CD4-positive, alpha-beta memory T cell (primary cell): ENCODE measurements at regions not wholly inside any gene's neighbourhood (a gene's known extent, or its start where the extent isn't known, plus 50 kb on each side); places are given as distances from the start of the nearest gene placed in this dataset.

Source experiments
- CTCF ChIA-PET: fragments of 350-600 bp; sonication (Branson Sonifier 250); formaldehyde crosslinking; loops from one replicate; lab custom pipeline; 2021; ENCODE audit warnings: inconsistent platforms; ENCODE audit not compliant: partially characterized antibody; lab: Charles Lee
- POLR2A ChIA-PET: fragments of 350-600 bp; sonication (Branson Sonifier 250); formaldehyde crosslinking; loops from one replicate; lab custom pipeline; 2021; ENCODE audit not compliant: partially characterized antibody; lab: Charles Lee
- DNase-seq, 5 donors: peaks; one replicate each; pipeline versions ENCODE4 v3.0.0 to v3.0.0-alpha.2; 2020 to 2022; ENCODE audit warnings: mixed read lengths in 1 of 5
- H3K27ac ChIP-seq: one replicate; pipeline ENCODE4 v1.7.0; 2013; ENCODE audit warnings: low read depth, low read length
- H3K27me3 ChIP-seq: 2 replicates; pipeline ENCODE4 v1.7.0; 2013; ENCODE audit warnings: mild to moderate bottlenecking, low read length, moderate library complexity; ENCODE audit not compliant: insufficient read depth
- H3K36me3 ChIP-seq: 2 replicates; pipeline ENCODE4 v1.7.0; 2013; ENCODE audit warnings: mild to moderate bottlenecking, low read length, moderate library complexity; ENCODE audit not compliant: insufficient read depth
- H3K4me1 ChIP-seq: 2 replicates; pipeline ENCODE4 v1.7.0; 2013; ENCODE audit warnings: mild to moderate bottlenecking, low read length, moderate library complexity; ENCODE audit not compliant: insufficient read depth
- H3K4me3 ChIP-seq, 2 donors: one replicate each; pipeline ENCODE4 v1.7.0; 2013; ENCODE audit warnings: low read length in 2 of 2, mild to moderate bottlenecking in 1 of 2
- H3K9me3 ChIP-seq, 2 donors: one replicate each; pipeline ENCODE4 v1.7.0; 2013; ENCODE audit warnings: low read length in 2 of 2, control low read depth in 1 of 2; ENCODE audit not compliant: control insufficient read depth in 1 of 2
- H3K27ac Mint-ChIP-seq, 7 donors: one replicate each; pipeline ENCODE4 v1.8.0; 2020 to 2021; ENCODE audit warnings: mixed read lengths in 7 of 7, mild to moderate bottlenecking in 6 of 7, inconsistent platforms in 3 of 7, moderate library complexity in 3 of 7
- H3K27me3 Mint-ChIP-seq, 2 donors: one replicate each; pipeline ENCODE4 v1.8.0; 2020 to 2021; ENCODE audit warnings: mixed read lengths in 2 of 2
- H3K36me3 Mint-ChIP-seq, 2 donors: one replicate each; pipeline ENCODE4 v1.8.0; 2020 to 2021; ENCODE audit warnings: mixed read lengths in 2 of 2, inconsistent platforms in 1 of 2, mild to moderate bottlenecking in 1 of 2
- H3K4me1 Mint-ChIP-seq, 4 donors: one replicate each; pipeline ENCODE4 v1.8.0; 2020 to 2021; ENCODE audit warnings: mixed read lengths in 4 of 4, mild to moderate bottlenecking in 1 of 4
- H3K4me3 Mint-ChIP-seq, 8 donors: one replicate each; pipeline ENCODE4 v1.8.0; 2020 to 2021; ENCODE audit warnings: mixed read lengths in 8 of 8, mild to moderate bottlenecking in 7 of 8, moderate library complexity in 6 of 8, inconsistent platforms in 3 of 8
- H3K9me3 Mint-ChIP-seq, 8 donors: one replicate each; pipeline ENCODE4 v1.8.0; 2020 to 2021; ENCODE audit warnings: mixed read lengths in 8 of 8, mild to moderate bottlenecking in 5 of 8, inconsistent platforms in 3 of 8, moderate library complexity in 1 of 8
- intact Hi-C: fragments of 100-400 bp; cut with micrococcal nuclease; formaldehyde crosslinking; loops from one replicate; pipeline ENCODE4 v1.15.1; 2023

DNA sequence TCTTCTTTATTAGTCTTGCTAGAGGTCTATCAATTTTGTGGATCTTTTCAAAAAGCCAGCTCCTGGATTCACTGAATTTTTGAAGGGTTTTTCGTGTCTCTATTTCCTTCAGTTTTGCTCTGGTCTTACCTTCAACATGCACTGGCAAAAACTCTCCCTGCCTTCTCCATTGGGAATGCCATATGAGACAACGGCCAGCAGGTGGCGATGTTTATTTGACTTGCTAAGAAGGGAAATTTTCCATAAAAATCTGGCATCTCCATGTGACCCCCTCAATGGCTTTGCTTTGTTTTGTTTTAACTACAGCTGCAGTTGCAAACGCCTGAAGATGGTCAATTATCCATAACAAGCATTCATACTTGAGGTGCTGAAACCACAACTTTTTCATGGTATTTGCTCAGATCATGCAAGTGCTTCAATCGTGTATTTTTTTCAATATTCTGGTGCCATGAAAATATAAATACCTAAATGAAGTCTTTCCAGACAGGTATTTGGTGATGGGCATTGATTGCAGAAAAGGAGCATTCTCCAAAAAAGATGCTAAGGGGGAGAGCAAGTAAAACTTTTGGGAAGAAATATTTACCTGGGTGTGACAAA, 449.4 kb downstream of the CDY2B start:
- DNase-seq = no peak
- ChIA-PET POLR2A (no interaction called here), CTCF (no interaction called here)
- Mint-ChIP-seq H3K4me3 (no peak overlapping the region), H3K27me3 (peaks cover 0 to 2% of the 10 kb centered on the region in 2 donors), H3K27ac (no peak overlapping the region), H3K9me3 (no peaks in the 10 kb centered on the region), H3K36me3 (no peaks in the 10 kb centered on the region), H3K4me1 (no peaks in the 10 kb centered on the region)
- no peaks in the 10 kb centered on the region for H3K9me3 ChIP-seq
- H3K4me1 ChIP-seq = no peaks in the 10 kb centered on the region
- no peak overlapping the region for H3K4me3 ChIP-seq
- H3K36me3 ChIP-seq = no peaks in the 10 kb centered on the region
- H3K27me3 ChIP-seq = no peaks in the 10 kb centered on the region
- H3K27ac ChIP-seq = no peak overlapping the region
- intact Hi-C loops = no loop called here

DNA sequence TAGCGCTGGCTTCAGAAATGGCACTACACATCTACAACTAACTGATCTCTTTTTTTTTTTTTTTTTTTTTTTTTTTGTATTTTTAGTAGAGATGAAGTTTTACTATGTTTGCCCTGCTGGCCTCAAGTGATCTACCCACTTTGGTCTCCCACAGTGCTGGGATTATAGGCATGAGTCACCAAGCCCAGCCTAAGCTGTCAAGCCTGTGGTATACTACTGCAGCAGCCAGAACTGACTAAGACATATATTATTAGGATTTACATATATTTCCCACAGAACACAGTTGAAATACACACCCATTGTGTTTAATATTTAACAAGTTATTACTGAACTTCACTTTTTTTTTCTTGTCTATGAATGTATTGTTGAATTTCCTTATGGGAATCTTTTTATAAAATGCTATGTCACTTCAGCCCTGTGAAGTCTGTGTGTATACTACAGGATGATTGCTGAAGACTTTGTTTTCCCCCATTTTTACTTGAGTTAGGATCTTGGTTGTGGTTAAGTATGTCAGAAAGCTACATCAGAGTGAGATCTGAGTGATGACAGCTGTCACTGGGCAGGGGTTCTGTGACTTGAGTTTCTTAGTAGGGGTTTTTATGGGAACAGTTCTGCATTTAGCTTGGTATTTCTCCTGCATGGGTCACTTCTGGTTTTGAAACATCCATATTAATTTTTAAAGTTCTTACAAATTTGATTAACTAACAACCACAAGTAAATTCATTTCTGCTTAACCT, 481.5 kb downstream of the CDY2B start:
- H3K9me3 ChIP-seq = no peaks in the 10 kb centered on the region
- H3K4me1 ChIP-seq = no peaks in the 10 kb centered on the region
- DNase-seq = no peak
- no peak overlapping the region for H3K27ac ChIP-seq
- Mint-ChIP-seq H3K27ac (no peak overlapping the region), H3K36me3 (no peaks in the 10 kb centered on the region), H3K4me3 (no peak overlapping the region), H3K9me3 (no peaks in the 10 kb centered on the region), H3K27me3 (no peaks in the 10 kb centered on the region), H3K4me1 (no peaks in the 10 kb centered on the region)
- H3K36me3 ChIP-seq = no peaks in the 10 kb centered on the region
- no peak overlapping the region for H3K4me3 ChIP-seq
- intact Hi-C loops = no loop called here
- ChIA-PET POLR2A (no interaction called here), CTCF (no interaction called here)
- no peaks in the 10 kb centered on the region for H3K27me3 ChIP-seq

DNA sequence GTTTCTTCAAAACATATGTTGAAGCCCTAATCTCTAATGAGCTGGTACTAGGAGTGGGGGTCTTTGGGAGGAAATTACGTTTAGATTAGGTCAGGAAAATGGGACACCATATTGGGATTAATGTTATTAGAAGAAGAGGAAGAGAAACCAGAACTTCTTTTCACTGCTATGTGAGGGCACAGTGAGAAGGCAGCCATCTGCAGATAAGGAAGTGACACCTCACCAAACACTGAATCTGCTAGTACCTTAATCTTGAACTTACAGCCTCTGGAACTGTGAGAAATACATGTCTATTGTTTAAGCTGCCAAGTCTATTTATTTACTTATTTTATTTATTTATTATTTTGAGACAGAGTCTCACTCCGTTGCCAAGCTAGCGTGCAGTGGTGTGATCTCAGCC, 482.4 kb downstream of the CDY2B start:
- H3K4me1 ChIP-seq = no peaks in the 10 kb centered on the region
- Mint-ChIP-seq H3K27me3 (no peaks in the 10 kb centered on the region), H3K36me3 (no peaks in the 10 kb centered on the region), H3K4me3 (no peak overlapping the region), H3K4me1 (no peaks in the 10 kb centered on the region), H3K9me3 (no peaks in the 10 kb centered on the region), H3K27ac (no peak overlapping the region)
- no peaks in the 10 kb centered on the region for H3K9me3 ChIP-seq
- no peak overlapping the region for H3K27ac ChIP-seq
- ChIA-PET CTCF (no interaction called here), POLR2A (no interaction called here)
- no peaks in the 10 kb centered on the region for H3K36me3 ChIP-seq
- intact Hi-C loops = no loop called here
- H3K4me3 ChIP-seq = no peak overlapping the region
- DNase-seq = no peak
- H3K27me3 ChIP-seq = no peaks in the 10 kb centered on the region

DNA sequence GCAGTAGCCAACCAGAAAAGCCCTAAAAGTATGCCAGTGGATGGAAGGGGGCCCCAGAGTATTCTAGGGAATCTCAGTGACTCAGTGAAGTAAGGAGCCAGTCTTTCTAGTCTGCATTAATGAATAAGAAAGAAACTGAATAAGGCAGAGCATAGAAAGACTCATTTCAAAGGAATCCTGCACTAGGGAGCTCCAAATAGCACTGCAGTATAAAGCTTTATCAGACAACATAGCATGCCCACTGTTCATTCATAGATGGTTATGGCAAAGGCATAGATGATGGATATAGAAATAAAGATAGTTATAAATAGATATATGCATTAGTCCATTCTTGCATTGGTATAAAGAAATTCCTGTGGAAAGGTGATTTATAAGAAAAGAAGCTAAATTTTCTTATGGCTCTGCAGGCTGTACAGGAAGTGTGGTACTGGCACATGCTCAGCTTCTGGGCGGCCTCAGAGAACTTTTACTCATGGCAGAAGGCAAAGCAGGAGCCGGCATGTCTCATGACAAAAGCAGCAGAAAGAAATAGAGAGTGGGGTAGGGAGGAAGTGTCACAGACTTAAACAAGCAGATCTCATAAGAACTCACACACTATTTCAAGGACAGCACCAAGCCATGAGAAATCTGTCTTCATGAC, 498.5 kb downstream of the CDY2B start:
- POLR2A ChIA-PET = no interaction called here

DNA sequence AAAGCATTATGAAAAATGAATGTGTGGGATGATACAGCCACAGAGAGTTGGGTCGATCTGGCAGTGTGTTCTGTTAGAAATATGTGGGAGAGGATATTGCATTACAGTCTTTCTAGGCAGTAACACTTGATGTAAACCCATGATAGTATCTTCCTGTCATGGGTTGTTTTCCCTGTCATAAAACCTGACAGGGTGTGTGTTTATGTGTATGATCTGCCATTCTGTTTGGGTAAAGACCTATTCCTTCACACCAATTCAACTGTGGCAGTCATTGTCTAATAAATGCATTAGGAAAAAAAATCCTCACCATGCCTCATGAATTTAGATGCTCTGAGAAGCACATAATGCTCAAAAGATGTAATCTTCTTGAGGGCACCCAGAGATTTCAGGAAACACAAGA, 501.7 kb downstream of the CDY2B start:
- H3K27ac ChIP-seq = no peak overlapping the region

More for the DNA sequence above, 498.5 kb downstream of the CDY2B start:
- H3K36me3 ChIP-seq = no peaks in the 10 kb centered on the region
- intact Hi-C loops = no loop called here
- Mint-ChIP-seq H3K27ac (no peak overlapping the region), H3K9me3 (no peaks in the 10 kb centered on the region), H3K27me3 (no peaks in the 10 kb centered on the region), H3K4me3 (no peak overlapping the region), H3K4me1 (no peaks in the 10 kb centered on the region), H3K36me3 (no peaks in the 10 kb centered on the region)
- CTCF ChIA-PET = no interaction called here
- H3K27ac ChIP-seq = no peak overlapping the region
- H3K4me3 ChIP-seq = no peak overlapping the region
- no peaks in the 10 kb centered on the region for H3K27me3 ChIP-seq
- no peaks in the 10 kb centered on the region for H3K9me3 ChIP-seq
- DNase-seq = no peak
- H3K4me1 ChIP-seq = no peaks in the 10 kb centered on the region

DNA sequence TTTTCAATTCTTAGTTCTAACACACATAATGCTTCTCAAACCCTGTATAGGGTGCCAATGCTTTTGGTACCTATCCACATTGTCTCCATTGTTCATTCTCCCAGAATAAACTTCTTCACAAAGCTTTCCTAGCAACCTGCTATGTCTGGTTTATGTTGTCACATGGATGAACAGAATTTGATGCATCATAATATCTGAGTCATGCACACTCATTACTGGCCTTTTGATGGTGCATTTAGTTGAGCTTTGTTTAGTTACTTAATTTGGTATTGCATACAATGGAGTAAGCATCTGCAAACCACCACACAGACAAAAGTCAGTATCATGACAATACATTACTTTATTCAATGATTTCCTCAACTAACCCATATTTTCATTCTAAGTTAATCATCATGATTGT, 511.6 kb downstream of the CDY2B start:
- ChIA-PET CTCF (no interaction called here), POLR2A (no interaction called here)
- no peaks in the 10 kb centered on the region for H3K4me1 ChIP-seq
- H3K4me3 ChIP-seq = no peak overlapping the region
- H3K27ac ChIP-seq = no peak overlapping the region
- Mint-ChIP-seq H3K27me3 (no peaks in the 10 kb centered on the region), H3K4me3 (no peak overlapping the region), H3K4me1 (no peaks in the 10 kb centered on the region), H3K9me3 (no peaks in the 10 kb centered on the region), H3K27ac (no peak overlapping the region), H3K36me3 (no peaks in the 10 kb centered on the region)
- intact Hi-C loops = no loop called here
- H3K27me3 ChIP-seq = no peaks in the 10 kb centered on the region
- no peaks in the 10 kb centered on the region for H3K9me3 ChIP-seq
- no peak for DNase-seq
- H3K36me3 ChIP-seq = no peaks in the 10 kb centered on the region

More for the DNA sequence above, 501.7 kb downstream of the CDY2B start:
- no peak for DNase-seq
- no peaks in the 10 kb centered on the region for H3K27me3 Mint-ChIP-seq
- Histone ChIP-seq H3K9me3 (no peaks in the 10 kb centered on the region), H3K4me1 (no peaks in the 10 kb centered on the region), H3K36me3 (no peaks in the 10 kb centered on the region), H3K27me3 (no peaks in the 10 kb centered on the region), H3K4me3 (no peak overlapping the region)
- POLR2A ChIA-PET = no interaction called here
- no peaks in the 10 kb centered on the region for H3K4me1 Mint-ChIP-seq
- no peaks in the 10 kb centered on the region for H3K36me3 Mint-ChIP-seq
- CTCF ChIA-PET = no interaction called here
- no peak overlapping the region for H3K27ac Mint-ChIP-seq
- intact Hi-C loops = no loop called here
- H3K9me3 Mint-ChIP-seq = no peaks in the 10 kb centered on the region
- no peak overlapping the region for H3K4me3 Mint-ChIP-seq

DNA sequence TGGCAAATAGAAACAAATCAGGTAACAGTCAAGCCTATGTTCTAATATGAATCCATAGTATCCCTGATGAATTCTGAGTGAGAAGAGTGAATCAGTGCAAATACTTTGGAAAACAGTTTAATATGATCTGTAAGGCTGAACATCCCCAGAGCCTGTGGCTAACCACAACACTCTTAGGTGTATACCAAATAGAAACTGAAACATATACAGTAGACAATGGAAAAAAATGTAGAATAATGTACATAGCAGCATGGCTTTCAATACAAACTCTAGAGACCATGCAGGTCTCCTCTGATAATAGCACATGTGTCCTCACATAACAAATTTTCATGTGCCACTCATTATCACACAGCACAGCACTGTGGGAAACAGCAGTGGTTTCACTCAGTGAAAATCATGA, 513.6 kb downstream of the CDY2B start:
- no peaks in the 10 kb centered on the region for H3K36me3 ChIP-seq
- Mint-ChIP-seq H3K9me3 (no peaks in the 10 kb centered on the region), H3K27me3 (no peaks in the 10 kb centered on the region), H3K36me3 (no peaks in the 10 kb centered on the region), H3K4me3 (no peak overlapping the region), H3K4me1 (no peaks in the 10 kb centered on the region), H3K27ac (no peak overlapping the region)
- no peaks in the 10 kb centered on the region for H3K9me3 ChIP-seq
- no peak for DNase-seq
- no peak overlapping the region for H3K4me3 ChIP-seq
- H3K4me1 ChIP-seq = no peaks in the 10 kb centered on the region
- intact Hi-C loops = no loop called here
- no peak overlapping the region for H3K27ac ChIP-seq
- POLR2A ChIA-PET = no interaction called here
- H3K27me3 ChIP-seq = no peaks in the 10 kb centered on the region
- CTCF ChIA-PET = no interaction called here
